Neural cell (in vitro differentiated cells): ENCODE measurements at regions not wholly inside any gene's neighbourhood (a gene's known extent, or its start where the extent isn't known, plus 50 kb on each side); places are given as distances from the start of the nearest gene placed in this dataset.

ENCODE experiments used
- H2AFZ ChIP-seq: fragments of 200-600, 300-800 bp; sonication (generic), shearing (Covaris generic); 2 replicates; pipeline ENCODE4 v1.6.0; 2014; ENCODE audit warnings: low read depth, mild to moderate bottlenecking, antibody characterized with exemption, low read length, moderate library complexity
- H3F3A ChIP-seq: fragments of 200-600 bp; shearing (Covaris generic); 2 replicates; pipeline ENCODE4 v1.6.1; 2016; ENCODE audit warnings: mild to moderate bottlenecking, moderate library complexity, mixed read lengths, antibody characterized with exemption, low read length; ENCODE audit not compliant: insufficient read depth, poor library complexity, severe bottlenecking
- H3K27ac ChIP-seq: fragments of 200-600, 300-800 bp; sonication (generic), shearing (Covaris generic); 2 replicates; pipeline ENCODE4 v1.5.1; 2014; ENCODE audit warnings: mild to moderate bottlenecking, low read length, moderate library complexity
- H3K27me3 ChIP-seq: fragments of 300-800, 200-600 bp; sonication (generic), shearing (Covaris generic); 2 replicates; pipeline ENCODE4 v1.6.0; 2014; ENCODE audit warnings: mild to moderate bottlenecking, low read depth, low read length, moderate library complexity; ENCODE audit not compliant: insufficient read depth
- H3K36me3 ChIP-seq: fragments of 300-800, 200-600 bp; sonication (generic), shearing (Covaris generic); 2 replicates; pipeline ENCODE4 v1.5.1; 2014; ENCODE audit warnings: mild to moderate bottlenecking, antibody characterized with exemption, low read length, moderate library complexity; ENCODE audit not compliant: insufficient read depth
- H3K4me2 ChIP-seq: fragments of 300-800, 200-600 bp; sonication (generic), shearing (Covaris generic); 2 replicates; pipeline ENCODE4 v1.6.0; 2014; ENCODE audit warnings: mild to moderate bottlenecking, low read length
- H3K4me3 ChIP-seq: fragments of 300-800, 200-600 bp; sonication (generic), shearing (Covaris generic); 2 replicates; pipeline ENCODE4 v1.5.1; 2014; ENCODE audit warnings: mild to moderate bottlenecking, low read length, moderate library complexity
- H3K79me2 ChIP-seq: fragments of 200-600 bp; shearing (Covaris generic); replicated peaks from 2 replicates; pipeline ENCODE4 v1.6.0; 2014; ENCODE audit warnings: mild to moderate bottlenecking, low read length, moderate library complexity; ENCODE audit not compliant: insufficient read depth
- H3K9ac ChIP-seq: fragments of 300-800, 200-600 bp; sonication (generic), shearing (Covaris generic); 2 replicates; pipeline ENCODE4 v1.6.1; 2016; ENCODE audit warnings: mild to moderate bottlenecking, low read length, mixed read lengths
- H3K9me2 ChIP-seq: fragments of 200-600 bp; shearing (Covaris generic); 2 replicates; pipeline ENCODE4 v1.6.1; 2016; ENCODE audit warnings: mild to moderate bottlenecking, low read length, mixed read lengths; ENCODE audit not compliant: insufficient read depth
- H3K9me3 ChIP-seq: fragments of 200-600, 300-800 bp; sonication (generic), shearing (Covaris generic); 2 replicates; pipeline ENCODE4 v1.6.1; 2016; ENCODE audit warnings: mild to moderate bottlenecking, mixed run types, low read length, moderate library complexity, mixed read lengths
- H4K20me1 ChIP-seq: fragments of 200-600 bp; shearing (Covaris generic); 2 replicates; pipeline ENCODE4 v1.6.1; 2016; ENCODE audit warnings: mild to moderate bottlenecking, mixed run types; ENCODE audit not compliant: insufficient read depth
- EP300 ChIP-seq: fragments of 450-650 bp; conservative IDR thresholded peaks from 2 replicates; pipeline ENCODE4 v1.6.1; 2014; ENCODE audit warnings: antibody characterized with exemption, mild to moderate bottlenecking, moderate library complexity; ENCODE audit not compliant: poor library complexity, severe bottlenecking
- EZH2 ChIP-seq: fragments of 200-600, 300-800 bp; shearing (Covaris generic), sonication (generic); IDR thresholded peaks from 2 replicates; pipeline ENCODE4 v1.6.1; 2014; ENCODE audit warnings: antibody characterized with exemption, low read length, borderline replicate concordance, mild to moderate bottlenecking; ENCODE audit not compliant: insufficient read depth, poor library complexity, severe bottlenecking
- MXI1 ChIP-seq: fragments of 450-650 bp; conservative IDR thresholded peaks from 2 replicates; pipeline ENCODE4 v1.6.1; 2014; ENCODE audit warnings: antibody characterized with exemption, mild to moderate bottlenecking; ENCODE audit not compliant: poor library complexity, severe bottlenecking
- POLR2AphosphoS5 ChIP-seq: IDR thresholded peaks from 2 replicates; pipeline ENCODE4 v1.6.1; 2012
- RAD21 ChIP-seq: fragments of 450-650 bp; conservative IDR thresholded peaks from 2 replicates; pipeline ENCODE4 v1.6.1; 2014; ENCODE audit warnings: antibody characterized with exemption, mild to moderate bottlenecking, moderate library complexity
- SMC3 ChIP-seq: fragments of 450-650 bp; conservative IDR thresholded peaks from 2 replicates; pipeline ENCODE4 v1.6.1; 2014; ENCODE audit warnings: antibody characterized with exemption, mild to moderate bottlenecking, moderate library complexity; ENCODE audit not compliant: poor library complexity
- TAF1 ChIP-seq: IDR thresholded peaks from 2 replicates; pipeline ENCODE4 v1.6.1; 2012; ENCODE audit warnings: low read depth
- TF ChIP-seq, protein P1 (sequence below): IDR thresholded peaks from 2 replicates; pipeline ENCODE4 v1.6.1; 2012; ENCODE audit warnings: borderline replicate concordance
- TF ChIP-seq, protein P2 (sequence below): fragments of 450-650 bp; IDR thresholded peaks from 2 replicates; pipeline ENCODE4 v1.5.1; 2014; ENCODE audit warnings: antibody characterized with exemption, mild to moderate bottlenecking, moderate library complexity; ENCODE audit not compliant: poor library complexity, severe bottlenecking

DNA sequence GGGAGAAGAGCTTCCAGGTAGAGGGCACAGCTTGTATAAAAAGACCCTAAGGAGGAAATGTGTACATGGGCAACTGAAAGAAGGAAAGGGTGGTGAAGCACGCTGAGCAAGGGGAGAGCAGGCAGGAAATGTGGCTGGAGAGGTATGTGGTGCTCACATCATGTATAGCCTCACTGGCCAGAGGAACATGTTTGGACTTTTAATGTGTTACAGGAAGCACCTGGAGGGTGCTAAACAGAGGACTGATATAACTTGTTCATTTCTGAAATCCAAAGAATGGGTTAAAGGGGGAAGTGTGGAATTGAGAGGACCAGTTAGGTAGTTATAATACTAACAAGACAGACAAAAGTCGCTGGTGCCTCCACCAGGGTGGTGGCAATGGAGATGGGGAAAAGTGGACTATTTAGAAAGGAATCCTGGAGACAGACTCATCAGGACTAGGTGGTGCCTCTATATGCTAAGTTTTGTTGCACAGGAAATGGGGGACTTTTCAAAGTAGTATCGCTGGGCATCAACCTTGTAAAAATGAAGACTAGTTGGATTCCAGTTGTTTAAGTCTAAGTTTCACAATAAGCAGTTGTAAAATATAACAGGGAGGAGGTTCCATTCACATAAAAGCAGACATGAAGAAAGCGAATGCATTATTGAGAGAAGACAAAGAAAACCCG is 63.1 kb upstream of the CD180 start:
- no peaks in the 10 kb centered on the region for H3F3A ChIP-seq
- no peak overlapping the region for H3K4me2 ChIP-seq
- no peak overlapping the region for H2AFZ ChIP-seq
- no peak overlapping the region for H3K9ac ChIP-seq
- no peaks in the 10 kb centered on the region for H3K36me3 ChIP-seq
- H3K9me2 ChIP-seq: no peaks in the 10 kb centered on the region
- no peak for TF ChIP-seq POLR2AphosphoS5
- TF ChIP-seq EZH2: no peak
- TF ChIP-seq, protein P1, sequence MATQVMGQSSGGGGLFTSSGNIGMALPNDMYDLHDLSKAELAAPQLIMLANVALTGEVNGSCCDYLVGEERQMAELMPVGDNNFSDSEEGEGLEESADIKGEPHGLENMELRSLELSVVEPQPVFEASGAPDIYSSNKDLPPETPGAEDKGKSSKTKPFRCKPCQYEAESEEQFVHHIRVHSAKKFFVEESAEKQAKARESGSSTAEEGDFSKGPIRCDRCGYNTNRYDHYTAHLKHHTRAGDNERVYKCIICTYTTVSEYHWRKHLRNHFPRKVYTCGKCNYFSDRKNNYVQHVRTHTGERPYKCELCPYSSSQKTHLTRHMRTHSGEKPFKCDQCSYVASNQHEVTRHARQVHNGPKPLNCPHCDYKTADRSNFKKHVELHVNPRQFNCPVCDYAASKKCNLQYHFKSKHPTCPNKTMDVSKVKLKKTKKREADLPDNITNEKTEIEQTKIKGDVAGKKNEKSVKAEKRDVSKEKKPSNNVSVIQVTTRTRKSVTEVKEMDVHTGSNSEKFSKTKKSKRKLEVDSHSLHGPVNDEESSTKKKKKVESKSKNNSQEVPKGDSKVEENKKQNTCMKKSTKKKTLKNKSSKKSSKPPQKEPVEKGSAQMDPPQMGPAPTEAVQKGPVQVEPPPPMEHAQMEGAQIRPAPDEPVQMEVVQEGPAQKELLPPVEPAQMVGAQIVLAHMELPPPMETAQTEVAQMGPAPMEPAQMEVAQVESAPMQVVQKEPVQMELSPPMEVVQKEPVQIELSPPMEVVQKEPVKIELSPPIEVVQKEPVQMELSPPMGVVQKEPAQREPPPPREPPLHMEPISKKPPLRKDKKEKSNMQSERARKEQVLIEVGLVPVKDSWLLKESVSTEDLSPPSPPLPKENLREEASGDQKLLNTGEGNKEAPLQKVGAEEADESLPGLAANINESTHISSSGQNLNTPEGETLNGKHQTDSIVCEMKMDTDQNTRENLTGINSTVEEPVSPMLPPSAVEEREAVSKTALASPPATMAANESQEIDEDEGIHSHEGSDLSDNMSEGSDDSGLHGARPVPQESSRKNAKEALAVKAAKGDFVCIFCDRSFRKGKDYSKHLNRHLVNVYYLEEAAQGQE: no peak
- TF ChIP-seq, protein P2, sequence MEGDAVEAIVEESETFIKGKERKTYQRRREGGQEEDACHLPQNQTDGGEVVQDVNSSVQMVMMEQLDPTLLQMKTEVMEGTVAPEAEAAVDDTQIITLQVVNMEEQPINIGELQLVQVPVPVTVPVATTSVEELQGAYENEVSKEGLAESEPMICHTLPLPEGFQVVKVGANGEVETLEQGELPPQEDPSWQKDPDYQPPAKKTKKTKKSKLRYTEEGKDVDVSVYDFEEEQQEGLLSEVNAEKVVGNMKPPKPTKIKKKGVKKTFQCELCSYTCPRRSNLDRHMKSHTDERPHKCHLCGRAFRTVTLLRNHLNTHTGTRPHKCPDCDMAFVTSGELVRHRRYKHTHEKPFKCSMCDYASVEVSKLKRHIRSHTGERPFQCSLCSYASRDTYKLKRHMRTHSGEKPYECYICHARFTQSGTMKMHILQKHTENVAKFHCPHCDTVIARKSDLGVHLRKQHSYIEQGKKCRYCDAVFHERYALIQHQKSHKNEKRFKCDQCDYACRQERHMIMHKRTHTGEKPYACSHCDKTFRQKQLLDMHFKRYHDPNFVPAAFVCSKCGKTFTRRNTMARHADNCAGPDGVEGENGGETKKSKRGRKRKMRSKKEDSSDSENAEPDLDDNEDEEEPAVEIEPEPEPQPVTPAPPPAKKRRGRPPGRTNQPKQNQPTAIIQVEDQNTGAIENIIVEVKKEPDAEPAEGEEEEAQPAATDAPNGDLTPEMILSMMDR: no peak
- TF ChIP-seq TAF1: no peak
- TF ChIP-seq EP300: no peak
- TF ChIP-seq SMC3: no peak
- TF ChIP-seq RAD21: no peak
- TF ChIP-seq MXI1: no peak
- no peaks in the 10 kb centered on the region for H3K27me3 ChIP-seq
- H3K4me3 ChIP-seq: no peak overlapping the region
- no peak overlapping the region for H3K27ac ChIP-seq
- H3K9me3 ChIP-seq: no peaks in the 10 kb centered on the region
- no peaks in the 10 kb centered on the region for H4K20me1 ChIP-seq
- no peaks in the 10 kb centered on the region for H3K79me2 ChIP-seq

DNA sequence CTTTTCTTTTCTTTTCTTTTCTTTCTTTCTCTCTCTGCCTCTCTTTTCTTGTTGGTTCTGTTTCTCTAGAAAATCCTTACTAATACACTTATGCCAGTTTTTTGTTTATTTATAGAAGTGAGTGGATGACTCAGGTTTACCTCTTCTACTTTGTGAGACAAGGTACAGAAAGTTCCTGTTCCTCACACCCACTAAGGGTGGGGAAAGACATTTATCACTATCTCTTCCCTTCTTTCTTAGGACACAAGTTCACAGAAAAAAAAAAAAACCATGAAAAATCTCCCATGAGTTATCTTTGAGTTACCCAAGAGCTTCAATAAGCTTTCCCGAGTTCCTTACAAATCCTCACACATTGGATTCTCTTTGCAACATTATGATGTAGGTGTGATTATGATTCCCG is 60.9 kb upstream of the CD180 start:
- H3K4me2 ChIP-seq: no peak overlapping the region
- no peaks in the 10 kb centered on the region for H3K36me3 ChIP-seq
- no peaks in the 10 kb centered on the region for H3K9me3 ChIP-seq
- no peaks in the 10 kb centered on the region for H4K20me1 ChIP-seq
- no peaks in the 10 kb centered on the region for H3F3A ChIP-seq
- no peak overlapping the region for H2AFZ ChIP-seq
- TF ChIP-seq EP300: no peak
- TF ChIP-seq TAF1: no peak
- no peak for TF ChIP-seq EZH2
- TF ChIP-seq RAD21: no peak
- TF ChIP-seq, protein P1: no peak
- no peak for TF ChIP-seq POLR2AphosphoS5
- no peak for TF ChIP-seq MXI1
- no peak overlapping the region for H3K27ac ChIP-seq
- no peak overlapping the region for H3K9ac ChIP-seq
- no peaks in the 10 kb centered on the region for H3K79me2 ChIP-seq
- H3K4me3 ChIP-seq: no peak overlapping the region
- no peaks in the 10 kb centered on the region for H3K27me3 ChIP-seq
- H3K9me2 ChIP-seq: no peaks in the 10 kb centered on the region
